SK-N-SH treated with all-trans-retinoic acid at 6 μM for 48 hours (cell line): ENCODE measurements at regions not wholly inside any gene's neighbourhood (a gene's known extent, or its start where the extent isn't known, plus 50 kb on each side); places are given as distances from the start of the nearest gene placed in this dataset.

Experiments
- ATAC-seq: fragments of 200-7000 bp; cut with Tn5 transposase; 3 replicates; pipeline ENCODE4 v1.9.1; 2020; ENCODE audit warnings: mild to moderate bottlenecking, moderate library complexity
- BACH2 ChIP-seq: fragments of 250-450 bp; sonication (Bioruptor Pico); IDR thresholded peaks from 2 replicates; pipeline ENCODE4 v1.9.0; 2021; ENCODE audit warnings: mild to moderate bottlenecking, borderline replicate concordance
- CSDC2 ChIP-seq: fragments of 250-450 bp; sonication (Bioruptor Pico); IDR thresholded peaks from 2 replicates; pipeline ENCODE4 v1.5.0; 2020; ENCODE audit warnings: mild to moderate bottlenecking, moderate library complexity
- ESRRG ChIP-seq: fragments of 250-450 bp; sonication (Bioruptor Pico); IDR thresholded peaks from 2 replicates; pipeline ENCODE4 v1.6.1; 2021; ENCODE audit warnings: mild to moderate bottlenecking
- GLIS3 ChIP-seq: fragments of 250-450 bp; sonication (Bioruptor Pico); IDR thresholded peaks from 2 replicates; pipeline ENCODE4 v1.5.0; 2020; ENCODE audit warnings: mild to moderate bottlenecking, moderate library complexity
- ISL1 ChIP-seq: fragments of 250-450 bp; sonication (Bioruptor Pico); IDR thresholded peaks from 2 replicates; pipeline ENCODE4 v2.1.2; 2022; ENCODE audit warnings: mild to moderate bottlenecking, moderate library complexity
- OSR1 ChIP-seq: fragments of 250-450 bp; sonication (Bioruptor Pico); IDR thresholded peaks from 2 replicates; pipeline ENCODE4 v1.8.0; 2022; ENCODE audit warnings: moderate library complexity, mild to moderate bottlenecking, inconsistent platforms
- PATZ1 ChIP-seq: fragments of 250-450 bp; sonication (Bioruptor Pico); IDR thresholded peaks from 2 replicates; pipeline ENCODE4 v1.8.0; 2020; ENCODE audit warnings: mild to moderate bottlenecking, moderate library complexity, borderline replicate concordance
- POU6F1 ChIP-seq: fragments of 250-450 bp; sonication (Bioruptor Pico); IDR thresholded peaks from 2 replicates; pipeline ENCODE4 v1.8.0; 2021; ENCODE audit warnings: low read depth, mild to moderate bottlenecking, moderate library complexity, borderline replicate concordance
- PPARA ChIP-seq: fragments of 250-450 bp; sonication (Bioruptor Pico); IDR thresholded peaks from 2 replicates; pipeline ENCODE4 v1.5.0; 2020; ENCODE audit warnings: mild to moderate bottlenecking, borderline replicate concordance
- RARB ChIP-seq: fragments of 250-450 bp; sonication (Bioruptor Pico); IDR thresholded peaks from 2 replicates; pipeline ENCODE4 v1.8.0; 2021; ENCODE audit warnings: mild to moderate bottlenecking, moderate library complexity
- SNAI2 ChIP-seq: fragments of 250-450 bp; sonication (Bioruptor Pico); IDR thresholded peaks from 2 replicates; pipeline ENCODE4 v1.5.0; 2020; ENCODE audit warnings: mild to moderate bottlenecking, moderate library complexity
- TCF4 ChIP-seq: fragments of 250-450 bp; sonication (Bioruptor Pico); IDR thresholded peaks from 2 replicates; pipeline ENCODE4 v1.8.0; 2021; ENCODE audit warnings: mild to moderate bottlenecking, moderate library complexity, borderline replicate concordance
- TOX ChIP-seq: fragments of 250-450 bp; sonication (Bioruptor Pico); IDR thresholded peaks from 2 replicates; pipeline ENCODE4 v1.8.0; 2021; ENCODE audit warnings: mild to moderate bottlenecking, moderate library complexity, borderline replicate concordance
- TSHZ2 ChIP-seq: fragments of 250-450 bp; sonication (Bioruptor Pico); IDR thresholded peaks from 2 replicates; pipeline ENCODE4 v1.5.0; 2020; ENCODE audit warnings: mild to moderate bottlenecking, moderate library complexity
- ZC3H10 ChIP-seq: fragments of 250-450 bp; sonication (Bioruptor Pico); IDR thresholded peaks from 2 replicates; pipeline ENCODE4 v1.5.1; 2021; ENCODE audit warnings: mild to moderate bottlenecking, moderate library complexity
- ZFP3 ChIP-seq: fragments of 250-450 bp; sonication (Bioruptor Pico); IDR thresholded peaks from 2 replicates; pipeline ENCODE4 v1.5.0; 2020; ENCODE audit warnings: mild to moderate bottlenecking, moderate library complexity
- ZFP30 ChIP-seq: fragments of 450-650 bp; formaldehyde crosslinking; IDR thresholded peaks from 2 replicates; pipeline ENCODE4 v1.5.0; 2022; ENCODE audit warnings: mild to moderate bottlenecking, moderate library complexity
- ZNF565 ChIP-seq: fragments of 450-650 bp; formaldehyde crosslinking; conservative IDR thresholded peaks from 2 replicates; pipeline ENCODE4 v1.5.0; 2020; ENCODE audit warnings: low read depth, mild to moderate bottlenecking, moderate library complexity
- ZNF70 ChIP-seq: fragments of 450-650 bp; formaldehyde crosslinking; IDR thresholded peaks from 2 replicates; pipeline ENCODE4 v1.5.0; 2020; ENCODE audit warnings: mild to moderate bottlenecking, moderate library complexity
- ZNF8 ChIP-seq: fragments of 450-650 bp; formaldehyde crosslinking; IDR thresholded peaks from 2 replicates; pipeline ENCODE4 v1.5.0; 2020; ENCODE audit warnings: mild to moderate bottlenecking, moderate library complexity

GRCh38 chr4:135268369-135268768, 1066.8 kb upstream of the PABPC4L start:
- TF ChIP-seq ZC3H10 (CRISPR knock-in tag): no peak
- TF ChIP-seq, all 23 proteins: peak for 0

GRCh38 chr4:135267148-135267865, 1065.7 kb upstream of the PABPC4L start:
- ATAC-seq: peak; percentile 63
- TF ChIP-seq ZFP30 (CRISPR knock-in tag): no peak
- TF ChIP-seq TSHZ2 (CRISPR knock-in tag): no peak
- TF ChIP-seq TOX (CRISPR knock-in tag): no peak
- no peak for TF ChIP-seq SNAI2 (CRISPR knock-in tag)

More at GRCh38 chr4:135268369-135268768, 1066.8 kb upstream of the PABPC4L start:
- no peak for ATAC-seq

- ATAC-seq: peak; percentile 71
- TF ChIP-seq RARB (CRISPR knock-in tag): no peak
- no peak for TF ChIP-seq ZFP3 (CRISPR knock-in tag)
- TF ChIP-seq BACH2: no peak
- TF ChIP-seq TOX (CRISPR knock-in tag): no peak
- no peak for TF ChIP-seq CSDC2 (CRISPR knock-in tag)
- no peak for TF ChIP-seq PPARA
- no peak for TF ChIP-seq ZNF8 (CRISPR knock-in tag)
- TF ChIP-seq PATZ1 (CRISPR knock-in tag): no peak
- no peak for TF ChIP-seq ZNF70 (CRISPR knock-in tag)
- no peak for TF ChIP-seq ESRRG (CRISPR knock-in tag)
- no peak for TF ChIP-seq GLIS3 (CRISPR knock-in tag)
- no peak for TF ChIP-seq ZNF565
- TF ChIP-seq ISL1 (CRISPR knock-in tag): no peak
- TF ChIP-seq TSHZ2 (CRISPR knock-in tag): no peak
- no peak for TF ChIP-seq TCF4 (CRISPR knock-in tag)
- TF ChIP-seq OSR1 (CRISPR knock-in tag): no peak
- no peak for TF ChIP-seq SNAI2 (CRISPR knock-in tag)
- TF ChIP-seq ZFP30 (CRISPR knock-in tag): no peak
- TF ChIP-seq ZC3H10 (CRISPR knock-in tag): no peak
- no peak for TF ChIP-seq POU6F1 (CRISPR knock-in tag)
Measured at GRCh38 chr4:135256111-135256510, 1054.5 kb upstream of the PABPC4L start.

GRCh38 chr4:135250040-135250439, 1048.5 kb upstream of the PABPC4L start:
- no peak for TF ChIP-seq ZNF565
- no peak for TF ChIP-seq TOX (CRISPR knock-in tag)
- TF ChIP-seq POU6F1 (CRISPR knock-in tag): no peak
- no peak for TF ChIP-seq SNAI2 (CRISPR knock-in tag)
- TF ChIP-seq CSDC2 (CRISPR knock-in tag): no peak
- no peak for TF ChIP-seq GLIS3 (CRISPR knock-in tag)
- no peak for TF ChIP-seq ISL1 (CRISPR knock-in tag)
- TF ChIP-seq TCF4 (CRISPR knock-in tag): no peak
- TF ChIP-seq TSHZ2 (CRISPR knock-in tag): no peak
- TF ChIP-seq RARB (CRISPR knock-in tag): no peak
- no peak for TF ChIP-seq ZFP30 (CRISPR knock-in tag)
- no peak for TF ChIP-seq OSR1 (CRISPR knock-in tag)
- peak; percentile 43; the same call in 1 of the 3 replicates for ATAC-seq
